GM21447 (cell line): ENCODE measurements at regions not wholly inside any gene's neighbourhood (a gene's known extent, or its start where the extent isn't known, plus 50 kb on each side); places are given as distances from the start of the nearest gene placed in this dataset.
"Not testable (repeated sequence)": the region's sequence is repeated elsewhere in the genome, so short reads cannot be mapped to it uniquely, and the experiment has no call there.

ENCODE experiments used
- ATAC-seq: cut with Tn5 transposase; IDR thresholded peaks from one replicate; pipeline ENCODE4 v1.9.1; 2021; ENCODE audit not compliant: unreplicated experiment

DNA sequence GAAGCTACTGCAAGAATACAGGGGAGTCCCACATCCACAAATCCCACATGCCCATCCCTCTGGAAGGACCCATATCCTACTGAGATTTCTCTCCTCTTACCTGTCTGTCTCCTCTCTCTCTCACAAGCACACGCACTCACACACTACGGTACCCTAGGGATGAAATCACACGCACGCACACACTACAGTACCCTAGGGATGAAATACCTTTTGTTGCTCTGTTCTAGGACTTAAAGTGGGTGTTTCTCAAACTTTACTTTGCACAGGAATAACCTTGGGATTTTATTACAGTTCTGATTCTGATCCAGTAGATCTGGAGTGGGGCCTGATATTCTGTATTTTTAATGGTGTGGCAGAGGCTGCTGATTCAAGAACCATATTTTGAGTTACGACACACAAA, 622.2 kb upstream of the ZNF385D start:
- no peak for ATAC-seq

DNA sequence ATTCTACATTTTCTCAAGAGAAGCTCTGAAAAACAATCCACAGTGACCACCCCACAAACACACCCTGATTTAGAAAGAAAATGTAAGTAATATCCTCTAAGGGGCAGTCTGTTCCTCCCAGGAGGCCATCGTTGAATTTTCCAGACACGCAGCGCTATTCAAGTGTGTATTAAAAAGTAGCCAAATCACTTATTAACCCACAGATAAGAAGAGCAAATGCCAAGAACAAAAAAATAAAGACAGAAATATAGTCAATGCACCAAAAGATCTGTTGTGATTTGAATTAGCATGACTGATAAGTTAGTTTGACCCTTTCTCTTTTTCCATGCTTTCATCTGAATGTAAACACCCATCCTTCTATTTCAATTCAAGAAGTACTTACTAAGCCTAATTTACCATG, 622.8 kb upstream of the ZNF385D start:
- no peak for ATAC-seq

DNA sequence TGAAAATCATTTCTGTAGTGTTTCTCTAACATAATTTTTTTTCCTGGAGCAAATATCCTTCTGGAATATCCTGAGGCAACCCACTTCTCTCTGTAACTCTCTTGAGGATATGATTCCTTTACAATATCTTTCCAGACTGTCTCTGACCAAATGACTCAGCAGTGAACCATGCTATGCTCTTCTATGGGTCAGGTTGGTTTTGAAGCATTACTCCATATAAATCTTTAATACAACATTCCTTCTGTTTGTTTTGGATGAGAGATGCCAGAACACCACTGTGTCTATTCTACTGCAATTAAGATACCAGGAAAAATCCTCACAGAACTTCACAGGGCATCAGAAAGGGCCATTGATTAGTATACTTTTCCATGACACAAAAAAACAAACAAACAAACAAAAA, 626.4 kb upstream of the ZNF385D start:
- no peak for ATAC-seq

DNA sequence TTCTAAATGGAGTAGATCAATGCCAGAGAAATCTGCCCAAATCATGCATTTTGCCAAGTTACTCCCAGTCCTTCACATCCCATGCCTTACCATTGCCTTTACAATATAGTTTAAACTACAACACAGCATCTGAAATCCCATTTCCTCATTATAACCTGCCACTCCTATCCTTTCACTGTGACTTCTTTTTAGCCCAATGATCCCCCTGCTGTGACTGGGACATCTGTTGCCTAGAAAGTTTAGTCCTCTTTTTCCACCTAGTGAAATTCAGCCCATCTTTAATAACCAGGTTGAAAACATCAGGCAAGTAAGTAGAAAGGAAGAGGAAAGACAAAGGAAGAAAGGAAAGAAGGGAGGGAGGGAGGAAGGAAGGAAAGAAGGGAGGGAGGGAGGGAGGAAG, 627.9 kb upstream of the ZNF385D start:
- ATAC-seq = no peak

- ATAC-seq = no peak
Measured at GRCh38 chr3:22380253-22380652, 629.2 kb upstream of the ZNF385D start.

GRCh38 chr3:22381564-22381963, 630.6 kb upstream of the ZNF385D start:
- not testable (repeated sequence) for ATAC-seq

DNA sequence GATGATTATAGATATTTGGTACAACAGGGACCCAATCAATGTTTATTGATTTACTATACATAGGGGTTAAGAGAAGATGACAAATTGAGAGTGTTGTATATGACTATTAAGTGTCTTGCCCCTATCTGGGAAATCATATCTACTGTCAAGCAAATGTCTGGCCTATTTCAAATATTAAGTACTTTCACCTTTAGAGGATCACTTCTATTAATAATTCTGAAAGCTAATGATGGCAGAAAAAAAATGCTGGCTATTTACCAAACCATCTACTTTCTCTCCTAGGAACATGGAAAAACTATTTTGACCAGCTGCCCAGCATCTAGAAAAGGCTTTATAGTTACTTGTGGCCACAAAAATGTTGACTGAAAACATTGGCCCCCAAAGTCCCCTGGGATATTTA, 632.3 kb upstream of the ZNF385D start:
- ATAC-seq = no peak

DNA sequence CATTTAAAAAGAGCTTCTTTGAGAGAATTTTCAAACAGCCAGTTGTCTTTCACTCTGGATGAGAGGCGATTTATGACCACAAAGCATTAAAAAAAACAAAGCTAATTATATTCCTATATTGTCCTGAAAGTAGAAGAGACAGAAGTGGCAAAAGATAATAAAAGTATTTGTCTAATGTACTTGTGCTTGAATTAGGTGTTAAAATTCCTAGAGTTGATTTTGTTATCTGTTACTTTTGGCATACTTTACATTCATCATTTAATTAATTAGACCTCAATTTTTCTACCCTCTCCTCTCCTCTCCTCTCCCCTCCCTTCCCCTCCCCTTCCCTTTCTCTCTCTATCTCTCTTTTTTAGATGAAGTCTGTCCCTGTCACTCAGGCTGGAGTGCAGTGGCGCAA, 635.1 kb upstream of the ZNF385D start:
- ATAC-seq = no peak

- no peak for ATAC-seq
Measured at GRCh38 chr3:22392286-22392685, 641.3 kb upstream of the ZNF385D start.

- no peak for ATAC-seq
Measured at GRCh38 chr3:22392859-22393258, 641.8 kb upstream of the ZNF385D start.

DNA sequence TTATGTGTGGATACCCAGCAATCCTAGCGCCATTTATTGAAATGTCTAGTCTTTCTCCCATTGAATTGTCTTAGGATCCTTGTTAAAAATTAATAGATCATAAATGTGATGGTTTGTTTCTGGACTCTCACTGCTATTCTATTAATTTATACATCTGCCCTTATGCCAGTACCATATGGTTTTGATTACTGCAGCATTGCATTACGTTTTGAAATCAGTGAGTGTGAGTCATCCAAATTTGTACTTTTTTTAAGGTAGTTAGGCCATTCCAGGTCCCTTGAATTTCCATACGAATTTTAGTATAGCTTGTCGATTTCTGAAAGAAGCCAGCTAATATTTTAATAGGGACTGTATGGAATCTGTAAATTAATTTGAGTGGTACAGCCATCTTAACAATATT, 648.6 kb upstream of the ZNF385D start:
- no peak for ATAC-seq

- no peak for ATAC-seq
Measured at GRCh38 chr3:22401499-22401898, 650.5 kb upstream of the ZNF385D start.

DNA sequence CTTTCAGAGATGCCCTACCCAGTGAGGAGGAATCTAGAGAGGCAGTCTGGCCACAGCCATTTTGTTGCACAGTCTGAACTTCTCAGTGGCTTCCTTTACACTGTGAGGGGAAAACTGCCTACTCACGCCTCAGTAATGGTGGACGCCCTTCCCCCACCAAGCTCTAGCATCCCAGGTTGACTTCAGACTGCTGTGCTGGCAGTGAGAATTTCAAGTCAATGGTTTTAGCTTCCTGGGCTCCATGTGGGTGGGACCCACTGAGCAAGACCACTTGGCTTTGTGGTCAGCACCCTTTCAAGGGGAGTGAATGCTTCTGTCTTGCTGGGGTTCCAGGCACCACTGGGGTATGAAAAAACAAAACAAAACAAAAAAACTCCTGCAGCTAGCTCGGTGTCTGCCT, 663.2 kb upstream of the ZNF385D start:
- no peak for ATAC-seq

DNA sequence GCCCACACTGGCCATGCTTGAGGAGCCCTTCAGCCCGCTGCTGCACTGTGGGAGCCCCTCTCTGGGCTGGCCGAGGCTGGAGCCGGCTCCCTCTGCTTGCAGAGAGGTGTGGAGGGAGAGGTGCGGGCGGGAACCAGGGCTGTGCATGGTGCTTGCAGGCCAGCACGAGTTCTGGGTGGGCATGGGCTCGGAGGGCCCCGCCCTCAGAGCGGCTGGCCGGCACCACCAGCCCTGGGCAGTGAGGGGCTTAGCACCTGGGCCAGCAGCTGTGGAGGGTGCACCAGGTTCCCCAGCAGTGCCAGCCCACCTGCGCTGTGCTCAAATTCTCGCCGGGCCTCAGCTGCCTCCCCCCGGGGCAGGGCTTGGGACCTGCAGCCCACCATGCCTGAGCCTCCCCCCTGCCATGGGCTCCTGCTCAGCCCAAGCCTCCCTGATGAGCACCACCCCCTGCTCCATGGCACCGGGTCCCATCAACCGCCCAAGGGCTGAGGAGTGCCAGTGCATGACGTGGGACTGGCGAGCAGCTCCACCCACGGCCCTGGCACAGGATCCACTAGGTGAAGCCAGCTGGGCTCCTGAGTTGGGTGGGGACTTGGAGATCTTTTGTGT, 665.9 kb upstream of the ZNF385D start:
- ATAC-seq = not testable (repeated sequence)

- ATAC-seq = no peak
Measured at GRCh38 chr3:22419261-22419660, 668.3 kb upstream of the ZNF385D start.

- no peak for ATAC-seq
Measured at GRCh38 chr3:22421589-22421988, 670.6 kb upstream of the ZNF385D start.

DNA sequence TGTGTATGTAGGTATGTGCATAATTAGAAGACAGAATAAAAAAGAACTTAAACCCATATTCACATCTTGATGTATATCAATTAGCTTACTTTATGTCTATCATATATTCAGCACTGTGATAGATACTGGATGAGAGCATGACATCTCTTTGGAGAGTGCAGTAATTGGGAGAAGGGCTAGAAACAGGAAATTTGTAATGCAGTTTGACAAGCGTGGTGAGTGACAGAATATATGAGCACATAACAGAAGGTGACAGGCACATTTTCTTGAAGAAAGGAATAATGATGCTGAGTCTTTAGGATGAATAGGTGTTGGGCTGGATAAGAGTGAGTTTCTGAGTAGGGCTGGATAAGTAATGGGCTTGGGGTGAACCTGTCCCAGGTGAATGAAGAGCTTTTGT, 680.3 kb upstream of the ZNF385D start:
- no peak for ATAC-seq

- no peak for ATAC-seq
Measured at GRCh38 chr3:22439626-22440025, 688.6 kb upstream of the ZNF385D start.

GRCh38 chr3:22441711-22442110, 690.7 kb upstream of the ZNF385D start:
- no peak for ATAC-seq

DNA sequence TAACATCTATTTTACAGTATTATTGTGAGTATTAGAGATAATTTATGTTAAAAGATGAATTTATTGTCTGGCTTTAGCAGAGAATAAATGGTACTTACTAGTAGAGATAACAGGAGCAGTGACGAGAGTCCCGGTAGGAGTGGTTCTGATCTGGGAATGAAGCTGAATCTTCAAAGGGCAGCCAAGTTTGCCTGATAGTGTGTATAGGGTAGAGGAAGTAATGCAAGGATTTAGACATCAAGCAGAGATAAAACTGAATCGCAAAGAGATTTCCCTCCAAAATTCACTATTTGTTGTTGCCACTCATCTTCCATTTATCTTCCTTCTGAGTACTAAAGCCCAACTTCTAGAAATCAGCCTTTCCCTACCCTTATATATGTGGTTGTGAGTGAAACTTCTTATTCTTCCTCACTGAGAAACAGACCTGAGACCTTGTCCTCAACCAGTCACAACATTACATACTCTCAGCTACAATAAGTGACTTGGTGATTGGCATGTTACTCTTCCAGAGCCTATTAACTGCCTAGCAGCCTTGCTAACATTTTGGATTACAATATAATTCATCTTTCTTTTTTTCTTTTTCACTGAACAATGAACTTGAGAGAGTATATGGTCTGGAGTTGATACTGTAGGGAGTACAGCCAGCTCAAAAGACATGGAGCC, 692.7 kb upstream of the ZNF385D start:
- no peak for ATAC-seq

DNA sequence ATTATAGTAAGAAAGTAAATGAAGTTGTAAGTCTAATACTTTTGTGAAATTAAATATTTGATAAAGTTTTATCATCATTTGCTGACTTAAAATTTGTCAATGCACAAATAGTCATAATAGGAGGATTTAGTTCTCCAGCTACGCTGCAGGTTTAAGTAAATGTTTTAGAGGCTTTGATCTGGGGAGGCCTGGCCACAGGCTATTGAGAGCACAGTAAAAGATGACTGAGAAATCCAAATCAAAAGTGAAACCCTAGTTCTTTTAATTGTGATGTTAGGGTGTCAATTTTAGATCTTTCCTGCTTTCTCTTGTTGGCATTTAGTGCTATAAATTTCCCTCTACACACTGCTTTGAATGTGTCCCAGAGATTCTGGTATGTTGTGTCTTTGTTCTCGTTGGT, 694.3 kb upstream of the ZNF385D start:
- not testable (repeated sequence) for ATAC-seq

GRCh38 chr3:22450786-22451400, 699.9 kb upstream of the ZNF385D start:
- no peak for ATAC-seq

DNA sequence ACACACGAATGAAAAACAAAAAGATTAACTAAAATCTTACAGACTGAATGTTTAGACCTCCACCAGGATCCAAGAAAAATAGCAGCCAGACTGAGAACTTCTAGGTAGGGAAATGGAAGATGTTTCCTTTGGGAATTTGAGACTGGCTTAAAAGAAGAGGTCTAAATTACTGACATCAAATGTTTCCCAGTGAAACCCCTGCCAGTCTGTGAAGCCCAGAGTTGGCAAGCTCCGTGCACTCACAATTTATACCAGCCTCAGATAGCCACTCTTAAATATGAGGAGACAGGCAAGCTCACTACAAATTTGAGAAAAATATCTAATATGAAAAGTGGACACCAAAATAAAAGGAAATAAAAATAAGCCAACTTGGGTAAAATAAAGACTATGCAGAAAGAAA, 700.5 kb upstream of the ZNF385D start:
- no peak for ATAC-seq
